HEK293 (cell line): ENCODE measurements at regions not wholly inside any gene's neighbourhood (a gene's known extent, or its start where the extent isn't known, plus 50 kb on each side); places are given as distances from the start of the nearest gene placed in this dataset.

ENCODE experiments used
- CTCF ChIP-seq: fragments of 450-650 bp; formaldehyde crosslinking; IDR thresholded peaks from 2 replicates; pipeline ENCODE4 v1.5.1; 2016; ENCODE audit warnings: missing biosample characterization, missing genetic modification characterization
- ELK4 ChIP-seq: IDR thresholded peaks from 2 replicates; pipeline ENCODE4 v1.6.1; 2011; ENCODE audit warnings: mild to moderate bottlenecking, low read depth, low read length, borderline replicate concordance
- HOXA7 ChIP-seq: sonication (generic); formaldehyde crosslinking; IDR thresholded peaks from 2 replicates; pipeline ENCODE4 v1.8.1; 2022; ENCODE audit warnings: missing genetic modification reagents, borderline replicate concordance
- KLF9 ChIP-seq: fragments of 450-650 bp; formaldehyde crosslinking; IDR thresholded peaks from 2 replicates; pipeline ENCODE4 v1.5.1; 2016; ENCODE audit warnings: missing biosample characterization, missing genetic modification characterization, low read depth
- MYNN ChIP-seq: fragments of 450-650 bp; formaldehyde crosslinking; IDR thresholded peaks from 2 replicates; pipeline ENCODE4 v1.5.1; 2016; ENCODE audit warnings: missing biosample characterization, missing genetic modification characterization, borderline replicate concordance
- ZBTB11 ChIP-seq: fragments of 450-650 bp; formaldehyde crosslinking; conservative IDR thresholded peaks from 2 replicates; pipeline ENCODE4 v1.5.1; 2016; ENCODE audit warnings: low read depth, missing biosample characterization, missing genetic modification characterization
- ZNF19 ChIP-seq: fragments of 450-650 bp; formaldehyde crosslinking; IDR thresholded peaks from 2 replicates; pipeline ENCODE4; 2016; ENCODE audit warnings: missing biosample characterization, missing genetic modification characterization, low read depth
- ZNF24 ChIP-seq: fragments of 450-650 bp; formaldehyde crosslinking; IDR thresholded peaks from 2 replicates; pipeline ENCODE4 v1.5.1; 2016; ENCODE audit warnings: missing biosample characterization, missing genetic modification characterization
- ZNF362 ChIP-seq: fragments of 450-650 bp; formaldehyde crosslinking; IDR thresholded peaks from 2 replicates; pipeline ENCODE4 v1.5.1; 2016; ENCODE audit warnings: missing biosample characterization, missing genetic modification characterization
- ZNF501 ChIP-seq: fragments of 450-650 bp; formaldehyde crosslinking; IDR thresholded peaks from 2 replicates; pipeline ENCODE4 v1.5.1; 2016; ENCODE audit warnings: missing biosample characterization, missing genetic modification characterization
- ZNF518A ChIP-seq: fragments of 450-650 bp; formaldehyde crosslinking; conservative IDR thresholded peaks from 2 replicates; pipeline ENCODE4 v1.5.1; 2016; ENCODE audit warnings: low read depth, missing biosample characterization, missing genetic modification characterization
- ZNF521 ChIP-seq: fragments of 450-650 bp; formaldehyde crosslinking; IDR thresholded peaks from 2 replicates; pipeline ENCODE4 v1.5.1; 2017; ENCODE audit warnings: missing biosample characterization, mild to moderate bottlenecking, missing genetic modification characterization
- ZNF596 ChIP-seq: fragments of 450-650 bp; IDR thresholded peaks from 2 replicates; pipeline ENCODE4 v1.5.0; 2018; ENCODE audit warnings: missing biosample characterization, mild to moderate bottlenecking, missing genetic modification characterization, moderate library complexity

- TF ChIP-seq CTCF (tag by site-specific recombination) (no peak), HOXA7 (CRISPR knock-in tag) (no peak), ZNF521 (no peak), ZNF362 (tag by site-specific recombination) (no peak), ZNF19 (tag by site-specific recombination) (no peak), ZBTB11 (tag by site-specific recombination) (no peak), ZNF518A (tag by site-specific recombination) (no peak), ELK4 (no peak), ZNF24 (tag by site-specific recombination) (no peak), MYNN (no peak), ZNF596 (tag by site-specific recombination) (no peak), ZNF501 (no peak), KLF9 (no peak)
Observed at GRCh38 chr1:81296601-81297000, 504.1 kb upstream of the ADGRL2 start.
